K562 (cell line): ENCODE measurements at regions not wholly inside any gene's neighbourhood (a gene's known extent, or its start where the extent isn't known, plus 50 kb on each side); places are given as distances from the start of the nearest gene placed in this dataset.

Experiments
- ATAC-seq: fragments of 200-7000 bp; cut with Tn5 transposase; 3 replicates; pipeline ENCODE4 v1.9.1; 2020; ENCODE audit warnings: moderate library complexity
- BruUV-seq: library from RNA; stranded (reverse); fragments of 400-500 nt; replicated peaks from 2 replicates; lab custom pipeline; 2021; lab: Mats Ljungman, UMichigan
- CTCF ChIA-PET: fragments of 300-600 bp; formaldehyde crosslinking; extraction: SDS; loops from one replicate; lab custom pipeline; 2021; ENCODE audit warnings: low intra/inter-chr PET ratio; lab: Yijun Ruan, JAX
- POLR2A ChIA-PET: fragments of 300-600, 350-650 bp; sonication (Branson Sonifier 250); formaldehyde crosslinking; extraction: SDS; loops from one replicate; lab custom pipeline; 2021; ENCODE audit warnings: antibody characterized with exemption, inconsistent platforms; lab: Yijun Ruan, JAX
- DNase-seq, 4 experiments: peaks; one replicate each; pipeline versions ENCODE4 v3.0.0 to v3.0.0-alpha.2; 2011 to 2018; ENCODE audit warnings: low spot score in 3 of 4, mixed read lengths in 3 of 4; ENCODE audit errors: extremely low read depth in 1 of 4
- FAIRE-seq: peaks from 2 replicates; lab custom pipeline; 2011; peaks lifted over from hg19 to GRCh38; lab: Jason Lieb, UNC
- H2AFZ ChIP-seq: 2 replicates; pipeline ENCODE4 v1.6.0; 2011; ENCODE audit warnings: low read depth, low read length, control low read depth, inconsistent platforms
- H3K27ac ChIP-seq: fragments of 200-600 bp; 3 replicates; pipeline ENCODE4 v1.8.0; 2011; ENCODE audit warnings: low read depth, mild to moderate bottlenecking, control low read depth, inconsistent platforms, low read length, moderate library complexity, mixed read lengths; ENCODE audit errors: extremely low read depth
- H3K27me3 ChIP-seq, 2 experiments: fragments of 300-600 bp in 1 of 2; 2 replicates in 1 of 2; 3 replicates in 1 of 2; pipeline versions ENCODE4 v1.6.0 to v1.8.0; 2011; ENCODE audit warnings: inconsistent platforms in 2 of 2, low read length in 2 of 2, mild to moderate bottlenecking in 1 of 2, mixed read lengths in 1 of 2, moderate library complexity in 1 of 2; ENCODE audit not compliant: control insufficient read depth in 2 of 2, insufficient read depth in 2 of 2
- H3K36me3 ChIP-seq: fragments of 300-600 bp; 3 replicates; pipeline ENCODE4 v1.8.0; 2011; ENCODE audit warnings: mild to moderate bottlenecking, low read length, inconsistent platforms; ENCODE audit not compliant: control insufficient read depth, insufficient read depth
- H3K4me1 ChIP-seq, 2 experiments: fragments of 200-600 bp in 1 of 2; replicated peaks in 1 of 2; 2 replicates in 1 of 2; 3 replicates in 1 of 2; pipeline versions ENCODE4 v1.5.1 to v1.8.0; 2011; ENCODE audit warnings: inconsistent platforms in 2 of 2, low read length in 2 of 2, mild to moderate bottlenecking in 1 of 2, mixed read lengths in 1 of 2, moderate library complexity in 1 of 2; ENCODE audit not compliant: control insufficient read depth in 2 of 2, insufficient read depth in 2 of 2
- H3K4me2 ChIP-seq: 2 replicates; pipeline ENCODE4 v1.6.1; 2011; ENCODE audit warnings: low read length, control low read depth, inconsistent platforms, mixed read lengths; ENCODE audit not compliant: insufficient read depth
- H3K4me3 ChIP-seq: fragments of 200-600 bp; sonication (generic), shearing (Covaris generic); 2 replicates; pipeline ENCODE4 v1.5.1; 2016; ENCODE audit warnings: control low read depth, inconsistent platforms
- H3K79me2 ChIP-seq: fragments of 200-600 bp; 3 replicates; pipeline ENCODE4 v1.8.0; 2011; ENCODE audit warnings: low read length, inconsistent platforms; ENCODE audit not compliant: control insufficient read depth, insufficient read depth
- H3K9ac ChIP-seq, 2 experiments: 2 replicates each; pipeline versions ENCODE4 v1.6.0 to v1.6.1; 2011; ENCODE audit warnings: low read depth in 2 of 2, low read length in 2 of 2, control low read depth in 1 of 2, inconsistent platforms in 1 of 2, mild to moderate bottlenecking in 1 of 2, mixed read lengths in 1 of 2; ENCODE audit not compliant: insufficient read depth in 1 of 2
- H3K9me1 ChIP-seq: one replicate; pipeline ENCODE4 v1.6.0; 2011; ENCODE audit warnings: inconsistent platforms, mild to moderate bottlenecking, low read length, moderate library complexity; ENCODE audit not compliant: control insufficient read depth, insufficient read depth
- H3K9me3 ChIP-seq: replicated peaks from 2 replicates; pipeline ENCODE4 v1.5.1; 2011; ENCODE audit warnings: low read depth, low read length, inconsistent platforms; ENCODE audit not compliant: control insufficient read depth, insufficient read depth
- H4K20me1 ChIP-seq: replicated peaks from 2 replicates; pipeline ENCODE4 v1.6.1; 2011; ENCODE audit warnings: low read length, inconsistent platforms, mixed read lengths; ENCODE audit not compliant: control insufficient read depth, insufficient read depth
- RBM15 ChIP-seq: fragments of 200-400 bp; formaldehyde crosslinking; IDR thresholded peaks from 2 replicates; pipeline ENCODE4 v1.6.1; 2018; ENCODE audit warnings: mild to moderate bottlenecking, low read length, moderate library complexity; ENCODE audit not compliant: insufficient read depth
- ZFPM2 ChIP-seq: fragments of 250-450 bp; sonication (Bioruptor Pico); IDR thresholded peaks from 2 replicates; pipeline ENCODE4 v1.5.1; 2022; ENCODE audit warnings: mild to moderate bottlenecking
- WGBS: fragments of 100-300 bp; shearing (Covaris generic); methylation state at CpG from one replicate; pipeline ENCODE4 v1.1.6; 2016; ENCODE audit warnings: low coverage, mixed read lengths; ENCODE audit not compliant: insufficient coverage; ENCODE audit errors: missing lambda C conversion rate; 5-methylcytosine and 5-hydroxymethylcytosine counted together
- in situ Hi-C: fragments of 300-500 bp; cut with MboI; formaldehyde crosslinking; loops from 4 replicates; pipeline ENCODE4 v1.15.0; 2018; ENCODE audit warnings: inconsistent platforms, mixed read lengths
- intact Hi-C: fragments of 100-400 bp; cut with micrococcal nuclease; formaldehyde crosslinking; loops from 2 replicates; pipeline ENCODE4 v1.14.2; 2022
- TF ChIP-seq, protein P1 (sequence below): fragments of 450-650 bp; IDR thresholded peaks from 2 replicates; pipeline ENCODE4 v1.7.0; 2016; ENCODE audit warnings: borderline replicate concordance
- TF ChIP-seq, protein P2 (sequence below): sonication (generic); formaldehyde crosslinking; IDR thresholded peaks from 2 replicates; pipeline ENCODE4 v1.9.0; 2022; ENCODE audit warnings: mild to moderate bottlenecking, missing genetic modification reagents

DNA sequence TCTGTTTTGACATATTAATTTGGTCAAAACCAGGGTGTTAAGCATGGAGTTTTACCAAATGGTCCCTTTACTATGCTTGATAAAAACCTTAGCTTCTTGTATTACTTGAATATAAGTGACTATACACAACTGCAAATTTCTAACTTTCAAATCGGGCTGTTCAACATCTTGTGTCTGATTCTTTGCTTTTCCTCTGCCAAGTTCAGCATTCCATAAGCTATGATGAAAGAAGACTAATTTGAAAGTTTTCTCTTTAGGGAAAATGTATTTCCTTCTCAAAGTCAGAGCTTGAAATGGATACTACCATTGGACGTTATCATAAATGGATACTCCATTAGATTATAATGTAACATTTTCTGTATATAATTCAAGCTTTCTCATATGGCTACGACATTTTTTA lies 792.9 kb downstream of the EFNA5 start:
- Histone ChIP-seq H3K9me1 (no peaks in the 10 kb centered on the region), H3K9ac (no peak overlapping the region), H2AFZ (no peak overlapping the region), H3K79me2 (no peaks in the 10 kb centered on the region), H3K27ac (no peak overlapping the region), H3K36me3 (no peaks in the 10 kb centered on the region), H3K27me3 (no peaks in the 10 kb centered on the region), H4K20me1 (no peaks in the 10 kb centered on the region), H3K4me3 (no peak overlapping the region), H3K4me1 (no peaks in the 10 kb centered on the region), H3K4me2 (no peak overlapping the region), H3K9me3 (no peaks in the 10 kb centered on the region)
- POLR2A ChIA-PET: no interaction called here
- WGBS: 2% methylated on average over 3 of the region's 3 CpGs
- DNase-seq: no peak
- no peak for FAIRE-seq
- no peak for TF ChIP-seq ZFPM2 (CRISPR knock-in tag)
- ATAC-seq: no peak
- CTCF ChIA-PET: no interaction called here
- in situ Hi-C loops (no loop called here), intact Hi-C loops (no loop called here)
- no TSS peak for BruUV-seq

DNA sequence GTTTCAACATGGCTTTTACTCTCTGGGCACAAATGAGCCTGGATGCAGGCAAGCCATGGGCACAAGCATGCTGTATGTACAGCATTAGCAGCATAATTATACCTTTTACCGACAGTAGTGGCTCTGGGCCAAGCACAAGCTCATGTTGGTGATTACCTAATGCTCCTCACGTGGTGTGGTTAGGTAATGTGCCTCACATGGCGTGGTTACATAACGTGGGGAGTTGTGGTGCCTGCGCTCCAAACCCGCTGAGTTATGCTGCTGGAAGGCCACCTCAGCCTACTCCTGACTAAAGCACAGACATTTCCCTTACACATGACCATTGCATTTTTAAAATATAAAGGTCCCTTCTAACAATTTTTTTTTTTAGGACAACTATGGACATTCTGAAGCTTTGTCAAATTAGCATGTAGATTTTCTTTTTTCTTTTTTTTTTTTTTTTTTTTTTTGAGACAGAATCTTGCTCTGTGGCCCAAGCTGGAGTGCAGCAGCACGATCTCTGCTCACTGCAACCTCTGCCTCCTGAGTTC lies 794.0 kb downstream of the EFNA5 start:
- in situ Hi-C loops: no loop called here

More for the DNA sequence above, 794.0 kb downstream of the EFNA5 start:
- intact Hi-C loops: no loop called here
- ChIA-PET POLR2A (no interaction called here), CTCF (no interaction called here)
- no peak overlapping the region for H3K27ac ChIP-seq
- no peaks in the 10 kb centered on the region for H3K27me3 ChIP-seq
- no peak overlapping the region for H2AFZ ChIP-seq
- no peaks in the 10 kb centered on the region for H3K79me2 ChIP-seq
- peak in 1 of 4 experiments; percentile 2 for DNase-seq
- FAIRE-seq: no peak
- BruUV-seq: no TSS peak
- TF ChIP-seq, protein P1, sequence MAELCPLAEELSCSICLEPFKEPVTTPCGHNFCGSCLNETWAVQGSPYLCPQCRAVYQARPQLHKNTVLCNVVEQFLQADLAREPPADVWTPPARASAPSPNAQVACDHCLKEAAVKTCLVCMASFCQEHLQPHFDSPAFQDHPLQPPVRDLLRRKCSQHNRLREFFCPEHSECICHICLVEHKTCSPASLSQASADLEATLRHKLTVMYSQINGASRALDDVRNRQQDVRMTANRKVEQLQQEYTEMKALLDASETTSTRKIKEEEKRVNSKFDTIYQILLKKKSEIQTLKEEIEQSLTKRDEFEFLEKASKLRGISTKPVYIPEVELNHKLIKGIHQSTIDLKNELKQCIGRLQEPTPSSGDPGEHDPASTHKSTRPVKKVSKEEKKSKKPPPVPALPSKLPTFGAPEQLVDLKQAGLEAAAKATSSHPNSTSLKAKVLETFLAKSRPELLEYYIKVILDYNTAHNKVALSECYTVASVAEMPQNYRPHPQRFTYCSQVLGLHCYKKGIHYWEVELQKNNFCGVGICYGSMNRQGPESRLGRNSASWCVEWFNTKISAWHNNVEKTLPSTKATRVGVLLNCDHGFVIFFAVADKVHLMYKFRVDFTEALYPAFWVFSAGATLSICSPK: no peak
- TF ChIP-seq, protein P2, sequence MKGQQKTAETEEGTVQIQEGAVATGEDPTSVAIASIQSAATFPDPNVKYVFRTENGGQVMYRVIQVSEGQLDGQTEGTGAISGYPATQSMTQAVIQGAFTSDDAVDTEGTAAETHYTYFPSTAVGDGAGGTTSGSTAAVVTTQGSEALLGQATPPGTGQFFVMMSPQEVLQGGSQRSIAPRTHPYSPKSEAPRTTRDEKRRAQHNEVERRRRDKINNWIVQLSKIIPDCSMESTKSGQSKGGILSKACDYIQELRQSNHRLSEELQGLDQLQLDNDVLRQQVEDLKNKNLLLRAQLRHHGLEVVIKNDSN (CRISPR knock-in tag): peak; percentile 60
- no peak for TF ChIP-seq RBM15
- no peaks in the 10 kb centered on the region for H3K9me1 ChIP-seq
- no peak for ATAC-seq
- no peaks in the 10 kb centered on the region for H4K20me1 ChIP-seq
- no peaks in the 10 kb centered on the region for H3K9me3 ChIP-seq
- H3K4me2 ChIP-seq: no peak overlapping the region
- 1% methylated on average over 7 of the region's 7 CpGs for WGBS
- H3K4me1 ChIP-seq: no peaks in the 10 kb centered on the region
- H3K4me3 ChIP-seq: no peak overlapping the region
- no peaks in the 10 kb centered on the region for H3K36me3 ChIP-seq
- H3K9ac ChIP-seq: no peak overlapping the region
